HEK293 (cell line): ENCODE measurements at regions not wholly inside any gene's neighbourhood (a gene's known extent, or its start where the extent isn't known, plus 50 kb on each side); places are given as distances from the start of the nearest gene placed in this dataset.

Experiments
- CTCF ChIA-PET: fragments of 350-600 bp; formaldehyde crosslinking; extraction: SDS; loops from one replicate; lab custom pipeline; 2021; ENCODE audit warnings: antibody characterized with exemption; lab: Yijun Ruan, JAX
- POLR2A ChIA-PET: fragments of 300-600 bp; formaldehyde crosslinking; extraction: SDS; loops from one replicate; lab custom pipeline; 2020; ENCODE audit warnings: antibody characterized with exemption, inconsistent platforms; lab: Yijun Ruan, JAX
- H3K27ac ChIP-seq: fragments of 200-500 bp; sonication (Bioruptor generic); 2 replicates; pipeline ENCODE4 v1.5.1; 2014; ENCODE audit warnings: low read depth, low read length, control low read depth, inconsistent platforms; ENCODE audit errors: extremely low read depth
- H3K36me3 ChIP-seq, 2 experiments: fragments of 200-500 bp in 1 of 2; sonication (Bioruptor generic) in 1 of 2; 1 replicate in 1 of 2; 2 replicates in 1 of 2; pipeline ENCODE4 v1.5.1; 2014 to 2017; ENCODE audit warnings: inconsistent platforms in 2 of 2, low read length in 2 of 2; ENCODE audit not compliant: control insufficient read depth in 2 of 2, insufficient read depth in 1 of 2
- H3K4me1 ChIP-seq: fragments of 200-500 bp; sonication (Bioruptor generic); 2 replicates; pipeline ENCODE4 v1.5.1; 2014; ENCODE audit warnings: mild to moderate bottlenecking, low read length, inconsistent platforms; ENCODE audit not compliant: control insufficient read depth, insufficient read depth
- H3K4me3 ChIP-seq: 2 replicates; pipeline ENCODE4 v1.5.1; 2011; ENCODE audit warnings: low read depth, mild to moderate bottlenecking, control low read depth, low read length, moderate library complexity
- H3K9me3 ChIP-seq: fragments of 200-500 bp; sonication (Bioruptor generic); 2 replicates; pipeline ENCODE4 v1.5.1; 2014; ENCODE audit warnings: low read depth, low read length, inconsistent platforms; ENCODE audit not compliant: control insufficient read depth, insufficient read depth
- KLF17 ChIP-seq: fragments of 450-650 bp; formaldehyde crosslinking; IDR thresholded peaks from 2 replicates; pipeline ENCODE4 v1.5.1; 2016; ENCODE audit warnings: missing biosample characterization, missing genetic modification characterization
- SCRT1 ChIP-seq: fragments of 450-650 bp; formaldehyde crosslinking; IDR thresholded peaks from 2 replicates; pipeline ENCODE4 v1.5.1; 2016; ENCODE audit warnings: missing biosample characterization, missing genetic modification characterization, borderline replicate concordance
- SP7 ChIP-seq: fragments of 450-650 bp; formaldehyde crosslinking; IDR thresholded peaks from 2 replicates; pipeline ENCODE4 v1.5.1; 2016; ENCODE audit warnings: missing biosample characterization, missing genetic modification characterization
- TCF7L2 ChIP-seq: IDR thresholded peaks from 2 replicates; pipeline ENCODE4 v1.6.1; 2011; ENCODE audit warnings: low read depth, mild to moderate bottlenecking, inconsistent platforms, low read length, moderate library complexity, borderline replicate concordance
- YY2 ChIP-seq: fragments of 450-650 bp; formaldehyde crosslinking; IDR thresholded peaks from 2 replicates; pipeline ENCODE4 v1.5.1; 2016; ENCODE audit warnings: missing biosample characterization, missing genetic modification characterization
- ZBTB8A ChIP-seq: fragments of 450-650 bp; formaldehyde crosslinking; IDR thresholded peaks from 2 replicates; pipeline ENCODE4 v1.5.1; 2016; ENCODE audit warnings: missing biosample characterization, missing genetic modification characterization
- ZFP37 ChIP-seq: fragments of 450-650 bp; formaldehyde crosslinking; IDR thresholded peaks from 2 replicates; pipeline ENCODE4 v1.5.1; 2016; ENCODE audit warnings: missing biosample characterization, missing genetic modification characterization
- ZFP69B ChIP-seq: fragments of 450-650 bp; formaldehyde crosslinking; IDR thresholded peaks from 2 replicates; pipeline ENCODE4 v1.5.1; 2016; ENCODE audit warnings: missing biosample characterization, missing genetic modification characterization
- ZNF202 ChIP-seq: fragments of 450-650 bp; formaldehyde crosslinking; IDR thresholded peaks from 2 replicates; pipeline ENCODE4 v1.5.1; 2016; ENCODE audit warnings: missing biosample characterization, missing genetic modification characterization, borderline replicate concordance
- ZNF391 ChIP-seq: fragments of 450-650 bp; formaldehyde crosslinking; IDR thresholded peaks from 2 replicates; pipeline ENCODE4 v1.5.1; 2016; ENCODE audit warnings: low read depth, missing biosample characterization, missing genetic modification characterization, borderline replicate concordance
- ZNF404 ChIP-seq: fragments of 450-650 bp; formaldehyde crosslinking; IDR thresholded peaks from 2 replicates; pipeline ENCODE4 v1.5.1; 2017; ENCODE audit warnings: missing biosample characterization, missing genetic modification characterization
- ZNF423 ChIP-seq: fragments of 450-650 bp; formaldehyde crosslinking; IDR thresholded peaks from 2 replicates; pipeline ENCODE4 v1.5.1; 2016; ENCODE audit warnings: missing biosample characterization, missing genetic modification characterization
- ZNF518A ChIP-seq: fragments of 450-650 bp; formaldehyde crosslinking; conservative IDR thresholded peaks from 2 replicates; pipeline ENCODE4 v1.5.1; 2016; ENCODE audit warnings: low read depth, missing biosample characterization, missing genetic modification characterization
- ZNF558 ChIP-seq: fragments of 450-650 bp; formaldehyde crosslinking; IDR thresholded peaks from 2 replicates; pipeline ENCODE4 v1.5.1; 2016; ENCODE audit warnings: missing biosample characterization, missing genetic modification characterization
- ZNF571 ChIP-seq: fragments of 450-650 bp; formaldehyde crosslinking; IDR thresholded peaks from 2 replicates; pipeline ENCODE4 v1.5.0; 2017; ENCODE audit warnings: missing biosample characterization, missing genetic modification characterization
- ZNF654 ChIP-seq: fragments of 450-650 bp; formaldehyde crosslinking; IDR thresholded peaks from 2 replicates; pipeline ENCODE4 v1.5.1; 2016; ENCODE audit warnings: low read depth, missing biosample characterization, missing genetic modification characterization
- ZSCAN30 ChIP-seq: fragments of 450-650 bp; IDR thresholded peaks from 2 replicates; pipeline ENCODE4 v1.5.1; 2018; ENCODE audit warnings: missing biosample characterization, mild to moderate bottlenecking, missing genetic modification characterization, moderate library complexity
- TF ChIP-seq, protein P1 (sequence below): fragments of 450-650 bp; IDR thresholded peaks from 2 replicates; pipeline ENCODE4 v1.5.1; 2018; ENCODE audit warnings: missing biosample characterization, mild to moderate bottlenecking, missing genetic modification characterization
- TF ChIP-seq, protein P2 (sequence below): fragments of 450-650 bp; formaldehyde crosslinking; IDR thresholded peaks from 2 replicates; pipeline ENCODE4 v1.5.1; 2016; ENCODE audit warnings: missing biosample characterization, missing genetic modification characterization
- TF ChIP-seq, protein P3 (sequence below): fragments of 450-650 bp; formaldehyde crosslinking; IDR thresholded peaks from 2 replicates; pipeline ENCODE4 v1.5.1; 2016; ENCODE audit warnings: missing biosample characterization, missing genetic modification characterization

GRCh38 chr11:87536565-87536964, 498.8 kb downstream of the TMEM135 start:
- TF ChIP-seq, protein P1, sequence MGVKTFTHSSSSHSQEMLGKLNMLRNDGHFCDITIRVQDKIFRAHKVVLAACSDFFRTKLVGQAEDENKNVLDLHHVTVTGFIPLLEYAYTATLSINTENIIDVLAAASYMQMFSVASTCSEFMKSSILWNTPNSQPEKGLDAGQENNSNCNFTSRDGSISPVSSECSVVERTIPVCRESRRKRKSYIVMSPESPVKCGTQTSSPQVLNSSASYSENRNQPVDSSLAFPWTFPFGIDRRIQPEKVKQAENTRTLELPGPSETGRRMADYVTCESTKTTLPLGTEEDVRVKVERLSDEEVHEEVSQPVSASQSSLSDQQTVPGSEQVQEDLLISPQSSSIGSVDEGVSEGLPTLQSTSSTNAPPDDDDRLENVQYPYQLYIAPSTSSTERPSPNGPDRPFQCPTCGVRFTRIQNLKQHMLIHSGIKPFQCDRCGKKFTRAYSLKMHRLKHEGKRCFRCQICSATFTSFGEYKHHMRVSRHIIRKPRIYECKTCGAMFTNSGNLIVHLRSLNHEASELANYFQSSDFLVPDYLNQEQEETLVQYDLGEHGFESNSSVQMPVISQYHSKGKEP (tag by site-specific recombination): no peak
- TF ChIP-seq ZFP37 (tag by site-specific recombination) (no peak), ZNF202 (tag by site-specific recombination) (no peak), ZNF518A (tag by site-specific recombination) (no peak), ZNF404 (tag by site-specific recombination) (no peak), YY2 (tag by site-specific recombination) (no peak), ZNF423 (no peak), SCRT1 (no peak), ZNF654 (tag by site-specific recombination) (no peak), ZFP69B (no peak), KLF17 (tag by site-specific recombination) (no peak), ZBTB8A (no peak), ZNF391 (tag by site-specific recombination) (no peak), SP7 (tag by site-specific recombination) (no peak), ZNF571 (tag by site-specific recombination) (no peak), ZNF558 (tag by site-specific recombination) (no peak), TCF7L2 (no peak), ZSCAN30 (tag by site-specific recombination) (no peak)
- TF ChIP-seq, protein P2, sequence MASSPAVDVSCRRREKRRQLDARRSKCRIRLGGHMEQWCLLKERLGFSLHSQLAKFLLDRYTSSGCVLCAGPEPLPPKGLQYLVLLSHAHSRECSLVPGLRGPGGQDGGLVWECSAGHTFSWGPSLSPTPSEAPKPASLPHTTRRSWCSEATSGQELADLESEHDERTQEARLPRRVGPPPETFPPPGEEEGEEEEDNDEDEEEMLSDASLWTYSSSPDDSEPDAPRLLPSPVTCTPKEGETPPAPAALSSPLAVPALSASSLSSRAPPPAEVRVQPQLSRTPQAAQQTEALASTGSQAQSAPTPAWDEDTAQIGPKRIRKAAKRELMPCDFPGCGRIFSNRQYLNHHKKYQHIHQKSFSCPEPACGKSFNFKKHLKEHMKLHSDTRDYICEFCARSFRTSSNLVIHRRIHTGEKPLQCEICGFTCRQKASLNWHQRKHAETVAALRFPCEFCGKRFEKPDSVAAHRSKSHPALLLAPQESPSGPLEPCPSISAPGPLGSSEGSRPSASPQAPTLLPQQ (tag by site-specific recombination): no peak
- TF ChIP-seq, protein P3, sequence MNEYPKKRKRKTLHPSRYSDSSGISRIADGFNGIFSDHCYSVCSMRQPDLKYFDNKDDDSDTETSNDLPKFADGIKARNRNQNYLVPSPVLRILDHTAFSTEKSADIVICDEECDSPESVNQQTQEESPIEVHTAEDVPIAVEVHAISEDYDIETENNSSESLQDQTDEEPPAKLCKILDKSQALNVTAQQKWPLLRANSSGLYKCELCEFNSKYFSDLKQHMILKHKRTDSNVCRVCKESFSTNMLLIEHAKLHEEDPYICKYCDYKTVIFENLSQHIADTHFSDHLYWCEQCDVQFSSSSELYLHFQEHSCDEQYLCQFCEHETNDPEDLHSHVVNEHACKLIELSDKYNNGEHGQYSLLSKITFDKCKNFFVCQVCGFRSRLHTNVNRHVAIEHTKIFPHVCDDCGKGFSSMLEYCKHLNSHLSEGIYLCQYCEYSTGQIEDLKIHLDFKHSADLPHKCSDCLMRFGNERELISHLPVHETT: no peak
- TF ChIP-seq, all 188 proteins: peak for 0
- Histone ChIP-seq H3K36me3 (no peaks in the 10 kb centered on the region), H3K27ac (no peak overlapping the region), H3K9me3 (no peaks in the 10 kb centered on the region), H3K4me1 (no peaks in the 10 kb centered on the region), H3K4me3 (no peak overlapping the region)
- POLR2A ChIA-PET: no interaction called here
- CTCF ChIA-PET: no interaction called here
